Heart left ventricle (tissue), 13 donors: ENCODE measurements at regions not wholly inside any gene's neighbourhood (a gene's known extent, or its start where the extent isn't known, plus 50 kb on each side); places are given as distances from the start of the nearest gene placed in this dataset.

Experiments used
- CTCF ChIP-seq, 12 donors: fragments of 200-600 bp; sonication (generic) in 4 of 12; IDR thresholded peaks; one replicate each; pipeline versions ENCODE4 v1.5.0 to v1.8.0; 2018 to 2022; ENCODE audit warnings: antibody characterized with exemption in 12 of 12, mild to moderate bottlenecking in 5 of 12
- POLR2A ChIP-seq, 2 donors: fragments of 450-650 bp; IDR thresholded peaks; one replicate each; pipeline ENCODE4 v1.6.1; 2017; ENCODE audit warnings: antibody characterized with exemption in 2 of 2, mild to moderate bottlenecking in 2 of 2, moderate library complexity in 2 of 2
- donor health status: ischemic (EF 13 %, LVEDD 7.1; RV severe dilation, severe dysfunction).
- donor health status: DM: no; HTN: yes; CAD: no.
- donor health status: DM: no; HTN: no; CAD: no.
- donor health status: ischemic (EF 25% LVEDD 6.9; RV normal size, moderate dysfunction).
- donor health status: ischemic (EF 25% LVEDD 5.7; RV mildly dilated, moderate dysfunction).
- donor health status: ischemic (EF 35%, LVEDD 5.7; RV mildly dilated, moderate dysfunction).
- donor health status: nonischemic (EF 11% LVEDD 7.7; RV severe dilation, severe dysfunction).
- donor health status: DM: yes; HTN: yes; CAD: no.
- donor health status: PGD.
- donor health status: ischemic (EF 29% LVEDD 5.4; RV normal size, mild dysfunction).
- donor health status: nonischemic (EF 23%, LVEDD 6.1; RV moderate dilation, normal function).

- no peak for TF ChIP-seq POLR2A (IDR thresholded peaks at IDR 0.05)
- TF ChIP-seq CTCF (IDR thresholded peaks at IDR 0.05): no peak
Observed at GRCh38 chr2:128405981-128406613, 87.4 kb upstream of the HS6ST1 start.
